NCI-H2081 (cell line): ENCODE measurements at regions not wholly inside any gene's neighbourhood (a gene's known extent, or its start where the extent isn't known, plus 50 kb on each side); places are given as distances from the start of the nearest gene placed in this dataset.
"Not testable (repeated sequence)": the region's sequence is repeated elsewhere in the genome, so short reads cannot be mapped to it uniquely, and the experiment has no call there.

ENCODE experiments used
- DNase-seq, 2 experiments: peaks; one replicate each; lab custom pipeline; 2025; lab: John Stamatoyannopoulos, UW

DNA sequence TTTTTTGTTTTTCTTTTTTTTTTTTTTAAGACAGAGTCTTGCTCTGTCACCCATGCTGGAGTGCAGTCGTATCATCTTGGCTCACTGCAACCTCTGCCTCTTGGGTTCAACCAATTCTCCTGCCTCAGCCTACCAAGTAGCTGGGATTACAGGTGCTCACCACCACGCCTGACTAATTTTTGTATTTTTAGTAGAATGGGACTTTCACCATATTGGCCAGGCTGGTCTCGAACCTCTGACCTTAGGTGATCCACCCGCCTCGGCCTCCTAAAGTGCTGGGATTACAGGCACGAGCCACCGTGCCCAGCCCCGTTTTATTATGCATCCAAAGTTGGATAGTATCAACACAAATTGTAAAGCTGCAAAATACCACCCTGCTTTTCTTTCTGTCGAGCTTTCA is 154.9 kb downstream of the CRPPA start:
- DNase-seq, result not testable (repeated sequence)

GRCh38 chr7:16265863-16266458 is 155.4 kb downstream of the CRPPA start:
- DNase-seq, result no peak

- DNase-seq, result no peak
Observed at GRCh38 chr7:16264823-16265804, 156.2 kb downstream of the CRPPA start.

- DNase-seq, result no peak
Observed at GRCh38 chr7:16264036-16264819, 157.1 kb downstream of the CRPPA start.

- not testable (repeated sequence) for DNase-seq
Observed at GRCh38 chr7:16263377-16263776, 158.0 kb downstream of the CRPPA start.

- no peak for DNase-seq
Observed at GRCh38 chr7:16261654-16262053, 159.7 kb downstream of the CRPPA start.

- DNase-seq, result no peak
Observed at GRCh38 chr7:16261100-16261499, 160.2 kb downstream of the CRPPA start.

GRCh38 chr7:16260236-16260728 is 161.1 kb downstream of the CRPPA start:
- DNase-seq, result no peak

DNA sequence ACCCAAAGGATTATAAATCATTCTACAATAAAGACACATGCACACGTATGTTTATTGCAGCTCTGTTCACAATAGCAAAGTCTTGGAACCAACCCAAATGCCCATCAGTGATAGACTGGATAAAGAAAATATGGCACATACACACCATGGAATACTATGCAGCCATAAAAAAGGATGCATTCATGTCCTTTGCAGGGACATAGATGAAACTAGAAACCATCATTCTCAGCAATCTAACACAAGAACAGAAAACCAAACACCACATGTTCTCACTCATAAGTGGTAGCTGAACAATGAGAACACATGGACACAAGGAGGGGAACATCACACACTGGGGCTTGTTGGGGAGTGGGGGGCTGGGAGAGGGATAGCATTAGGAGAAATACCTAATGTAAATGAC is 164.9 kb downstream of the CRPPA start:
- DNase-seq, result not testable (repeated sequence)

DNA sequence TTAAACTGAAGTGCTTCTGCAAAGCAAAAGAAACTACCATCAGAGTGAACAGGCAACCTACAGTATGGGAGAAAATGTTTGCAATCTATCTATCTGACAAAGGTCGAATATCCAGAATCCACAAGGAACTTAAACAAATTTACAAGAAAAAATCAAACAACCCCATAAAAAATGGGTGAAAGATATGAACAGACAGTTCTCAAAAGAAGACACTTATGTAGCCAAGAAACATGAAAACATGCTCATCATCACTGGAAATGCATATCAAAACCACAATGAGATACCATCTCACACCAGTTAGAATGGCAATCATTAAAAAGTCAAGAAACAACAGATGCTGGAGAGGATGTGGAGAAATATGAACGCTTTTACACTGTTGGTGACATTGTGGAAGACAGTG is 165.4 kb downstream of the CRPPA start:
- DNase-seq, result not testable (repeated sequence)

DNA sequence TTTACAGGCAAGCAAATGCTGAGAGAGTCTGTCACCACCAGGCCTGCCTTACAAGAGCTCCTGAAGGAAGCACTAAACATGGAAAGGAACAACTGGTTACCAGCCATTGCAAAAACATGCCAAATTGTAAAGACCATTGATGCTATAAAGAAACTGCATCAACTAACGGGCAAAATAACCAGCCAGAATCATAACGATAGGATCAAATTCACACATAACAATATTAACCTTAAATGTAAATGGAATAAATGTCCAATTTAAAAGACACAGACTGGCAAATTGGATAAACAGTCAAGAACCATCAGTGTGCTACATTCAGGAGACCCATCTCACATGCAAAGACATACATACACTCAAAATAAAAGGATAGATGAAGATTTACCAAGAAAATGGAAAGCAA is 170.7 kb downstream of the CRPPA start:
- DNase-seq, result not testable (repeated sequence)

- DNase-seq, result not testable (repeated sequence)
Observed at GRCh38 chr7:16249204-16249603, 172.1 kb downstream of the CRPPA start.

DNA sequence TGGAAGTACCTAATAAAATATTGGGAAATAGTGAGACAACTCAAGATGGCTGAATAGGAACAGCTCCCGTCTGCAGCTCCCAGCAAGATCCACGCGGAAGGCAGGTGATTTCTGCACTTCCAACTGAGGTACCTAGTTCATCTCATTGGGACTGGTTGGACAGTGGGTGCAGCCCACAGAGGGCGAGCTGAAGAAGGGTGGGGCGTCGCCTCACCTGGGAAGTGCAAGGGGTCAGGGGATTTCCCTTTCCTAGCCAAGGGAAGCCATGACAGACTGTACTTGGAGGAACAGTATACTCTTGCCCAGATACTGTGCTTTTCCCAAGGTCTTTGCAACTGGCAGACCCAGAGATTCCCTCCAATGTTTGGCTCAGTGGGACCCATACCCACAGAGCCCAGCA is 172.8 kb downstream of the CRPPA start:
- not testable (repeated sequence) for DNase-seq

GRCh38 chr7:16244469-16244868 is 176.9 kb downstream of the CRPPA start:
- no peak for DNase-seq

- no peak for DNase-seq
Observed at GRCh38 chr7:16242920-16243319, 178.4 kb downstream of the CRPPA start.

- no peak for DNase-seq
Observed at GRCh38 chr7:16241017-16241416, 180.3 kb downstream of the CRPPA start.

GRCh38 chr7:16236381-16236780 is 185.0 kb downstream of the CRPPA start:
- no peak for DNase-seq

GRCh38 chr7:16235147-16236114 is 185.9 kb downstream of the CRPPA start:
- no peak for DNase-seq

GRCh38 chr7:16234493-16235146 is 186.7 kb downstream of the CRPPA start:
- no peak for DNase-seq

DNA sequence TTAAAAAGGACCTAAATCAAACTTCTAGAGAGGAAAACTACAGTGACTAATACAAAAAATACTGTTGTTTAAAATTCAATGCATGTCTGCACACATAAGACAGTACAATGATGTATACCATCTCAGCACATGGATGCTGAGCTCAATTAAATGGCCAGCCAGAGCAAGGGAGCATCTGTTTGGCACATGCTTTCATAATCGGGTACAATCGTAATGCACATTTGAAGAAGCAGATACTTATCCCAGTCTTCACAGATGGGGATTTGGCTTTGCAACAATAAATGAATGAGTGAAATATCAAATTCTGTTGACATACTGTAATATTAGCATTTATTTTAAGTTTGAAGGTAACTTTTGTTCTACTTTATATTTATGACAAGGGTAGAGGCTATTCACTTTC is 187.8 kb downstream of the CRPPA start:
- no peak for DNase-seq

- DNase-seq, result no peak
Observed at GRCh38 chr7:16232273-16232672, 189.1 kb downstream of the CRPPA start.
